ENCODE measurements at regions not wholly inside any gene's neighbourhood (a gene's known extent, or its start where the extent isn't known, plus 50 kb on each side); places are given as distances from the start of the nearest gene placed in this dataset.

GRCh38 chr1:105830571-105831146 lies 1225.8 kb upstream of the PRMT6 start:
- Histone ChIP-seq H2AFZ (ENCODE audit: insufficient read depth, low read depth, low read length, poor library complexity, severe bottlenecking) (no peak overlapping the region), H3K4me2 (replicated peaks; ENCODE audit: extremely low read depth, low read length, poor library complexity, severe bottlenecking) (no peak overlapping the region), H3K36me3 (replicated peaks in 1 of 2; ENCODE audit: control insufficient read depth in 1 of 2, insufficient read depth in 2 of 2, low read length in 2 of 2) (no peaks in the 10 kb centered on the region), H3K9me3 (replicated peaks in 1 of 2; ENCODE audit: control insufficient read depth in 1 of 2, insufficient read depth in 1 of 2, low read length in 2 of 2) (no peaks in the 10 kb centered on the region), H3K27ac (ENCODE audit: low read depth in 1 of 2, low read length in 2 of 2) (no peak overlapping the region), H3K27me3 (ENCODE audit: control insufficient read depth in 2 of 2, insufficient read depth in 2 of 2, low read length in 2 of 2) (no peaks in the 10 kb centered on the region), H3K79me2 (ENCODE audit: insufficient read depth, low read length) (no peaks in the 10 kb centered on the region), H3K9ac (ENCODE audit: insufficient read depth, low read length, poor library complexity, severe bottlenecking) (no peak overlapping the region), H3K4me3 (replicated peaks in 1 of 3; ENCODE audit: low read depth in 2 of 3, low read length in 3 of 3) (no peak overlapping the region), H3K4me1 (ENCODE audit: control insufficient read depth in 1 of 2, insufficient read depth in 2 of 2, low read length in 2 of 2) (no peaks in the 10 kb centered on the region), H4K20me1 (ENCODE audit: insufficient read depth, low read length) (no peaks in the 10 kb centered on the region)
- TF ChIP-seq CTCF (IDR thresholded peaks at IDR 0.05), result no peak
- Mint-ChIP-seq H3K4me3 (no peak overlapping the region), H3K27ac (no peak overlapping the region), H3K27me3 (ENCODE audit: low read depth in 3 of 3) (no peaks in the 10 kb centered on the region), H3K4me1 (no peaks in the 10 kb centered on the region), H3K36me3 (no peaks in the 10 kb centered on the region), H3K9me3 (peaks cover 0 to 4% (median 0%) of the 10 kb centered on the region in 7 donors)
- no peak for DNase-seq
- intact Hi-C loops (cut with micrococcal nuclease), result no loop called here
- no CpG with 5 or more reads among the region's 3 CpGs for WGBS (ENCODE audit: insufficient coverage)

GRCh38 chr1:105838071-105838470 lies 1218.4 kb upstream of the PRMT6 start:
- Mint-ChIP-seq H3K4me3 (no peak overlapping the region), H3K9me3 (peaks cover 0 to 4% (median 2%) of the 10 kb centered on the region in 7 donors), H3K27me3 (ENCODE audit: low read depth in 3 of 3) (no peaks in the 10 kb centered on the region), H3K27ac (no peak overlapping the region), H3K36me3 (no peaks in the 10 kb centered on the region), H3K4me1 (no peaks in the 10 kb centered on the region)
- no peak for DNase-seq
- no peak overlapping the region for H3K9ac ChIP-seq (ENCODE audit: insufficient read depth, low read length, poor library complexity, severe bottlenecking)
- H3K9me3 ChIP-seq (replicated peaks in 1 of 2; ENCODE audit: control insufficient read depth in 1 of 2, insufficient read depth in 1 of 2, low read length in 2 of 2), result peaks cover 0 to 4% of the 10 kb centered on the region in 2 donors
- no peak overlapping the region for H2AFZ ChIP-seq (ENCODE audit: insufficient read depth, low read depth, low read length, poor library complexity, severe bottlenecking)
- no peaks in the 10 kb centered on the region for H4K20me1 ChIP-seq (ENCODE audit: insufficient read depth, low read length)
- no peak overlapping the region for H3K4me3 ChIP-seq (replicated peaks in 1 of 3; ENCODE audit: low read depth in 2 of 3, low read length in 3 of 3)
- intact Hi-C loops (cut with micrococcal nuclease), result no loop called here
- no peak overlapping the region for H3K4me2 ChIP-seq (replicated peaks; ENCODE audit: extremely low read depth, low read length, poor library complexity, severe bottlenecking)
- no peaks in the 10 kb centered on the region for H3K36me3 ChIP-seq (replicated peaks in 1 of 2; ENCODE audit: control insufficient read depth in 1 of 2, insufficient read depth in 2 of 2, low read length in 2 of 2)
- H3K79me2 ChIP-seq (ENCODE audit: insufficient read depth, low read length), result no peaks in the 10 kb centered on the region
- TF ChIP-seq CTCF (IDR thresholded peaks at IDR 0.05), result no peak
- no peaks in the 10 kb centered on the region for H3K4me1 ChIP-seq (ENCODE audit: control insufficient read depth in 1 of 2, insufficient read depth in 2 of 2, low read length in 2 of 2)
- H3K27me3 ChIP-seq (ENCODE audit: control insufficient read depth in 2 of 2, insufficient read depth in 2 of 2, low read length in 2 of 2), result no peaks in the 10 kb centered on the region
- no peak overlapping the region for H3K27ac ChIP-seq (ENCODE audit: low read depth in 1 of 2, low read length in 2 of 2)
